PC-3 (cell line): ENCODE measurements at regions not wholly inside any gene's neighbourhood (a gene's known extent, or its start where the extent isn't known, plus 50 kb on each side); places are given as distances from the start of the nearest gene placed in this dataset.

Experiments used
- ATAC-seq: fragments of 200-7000 bp; cut with Tn5 transposase; 2 replicates; pipeline ENCODE4 v1.9.1; 2020; ENCODE audit warnings: mild to moderate bottlenecking, moderate library complexity
- BruUV-seq: library from RNA; stranded (reverse); fragments of 400-500 nt; replicated peaks from 2 replicates; lab custom pipeline; 2021; lab: Mats Ljungman, UMichigan
- CTCF ChIA-PET: fragments of 300-600 bp; sonication (Branson Sonifier 250); formaldehyde crosslinking; loops from one replicate; lab custom pipeline; 2022; ENCODE audit warnings: antibody characterized with exemption; lab: Charles Lee
- POLR2A ChIA-PET: fragments of 300-600 bp; sonication (Branson Sonifier 250); formaldehyde crosslinking; loops from one replicate; lab custom pipeline; 2022; ENCODE audit warnings: antibody characterized with exemption; ENCODE audit not compliant: unreplicated experiment; lab: Charles Lee
- DNase-seq: peaks from one replicate; pipeline ENCODE4 v3.0.0-alpha.2; 2015
- H2AFZ ChIP-seq: fragments of 300-600 bp; sonication (generic); 2 replicates; pipeline ENCODE4 v1.6.0; 2016; ENCODE audit warnings: antibody characterized with exemption, low read length
- H3F3A ChIP-seq: fragments of 300-600 bp; sonication (generic); one replicate; pipeline ENCODE4 v1.6.0; 2017; ENCODE audit warnings: antibody characterized with exemption, low read length, control low read depth, mild to moderate bottlenecking; ENCODE audit not compliant: unreplicated experiment
- H3K27ac ChIP-seq: fragments of 300-600 bp; sonication (generic); 2 replicates; pipeline ENCODE4 v1.5.1; 2016; ENCODE audit warnings: mild to moderate bottlenecking, low read length
- H3K27me3 ChIP-seq: fragments of 300-600 bp; sonication (generic); 2 replicates; pipeline ENCODE4 v1.6.1; 2016; ENCODE audit warnings: low read length, mixed read lengths
- H3K36me3 ChIP-seq: fragments of 300-600 bp; sonication (generic); 2 replicates; pipeline ENCODE4 v1.6.1; 2016; ENCODE audit warnings: low read depth, mixed run types, low read length, mixed read lengths
- H3K4me1 ChIP-seq: fragments of 300-600 bp; sonication (generic); 2 replicates; pipeline ENCODE4 v1.5.1; 2016; ENCODE audit warnings: low read length; ENCODE audit not compliant: insufficient read depth
- H3K4me2 ChIP-seq: fragments of 300-600 bp; sonication (generic); 2 replicates; pipeline ENCODE4 v1.6.0; 2016; ENCODE audit warnings: low read length
- H3K4me3 ChIP-seq: fragments of 300-600 bp; sonication (generic); 2 replicates; pipeline ENCODE4 v1.5.1; 2016; ENCODE audit warnings: mild to moderate bottlenecking, low read length, mixed read lengths
- H3K79me2 ChIP-seq: fragments of 300-600 bp; sonication (generic); 2 replicates; pipeline ENCODE4 v1.6.1; 2017; ENCODE audit warnings: low read length, mixed read lengths
- H3K9ac ChIP-seq: fragments of 300-600 bp; sonication (generic); 2 replicates; pipeline ENCODE4 v1.6.0; 2016; ENCODE audit warnings: mild to moderate bottlenecking, low read length
- H3K9me2 ChIP-seq: fragments of 300-600 bp; sonication (generic); replicated peaks from 2 replicates; pipeline ENCODE4 v1.6.1; 2016; ENCODE audit warnings: mixed run types, low read length, mixed read lengths
- H3K9me3 ChIP-seq: fragments of 300-600 bp; sonication (generic); 2 replicates; pipeline ENCODE4 v1.6.1; 2016; ENCODE audit warnings: low read length, mixed read lengths
- H4K20me1 ChIP-seq: fragments of 300-600 bp; sonication (generic); 2 replicates; pipeline ENCODE4 v1.6.1; 2016; ENCODE audit warnings: low read length, mixed read lengths
- CTCF ChIP-seq: fragments of 300-600 bp; sonication (generic); conservative IDR thresholded peaks from 2 replicates; pipeline ENCODE4 v1.5.1; 2017; ENCODE audit warnings: antibody characterized with exemption, low read depth, mild to moderate bottlenecking, low read length
- EZH2 ChIP-seq: fragments of 300-600 bp; sonication (generic); IDR thresholded peaks from one replicate; pipeline ENCODE4 v1.6.1; 2017; ENCODE audit warnings: antibody characterized with exemption, mild to moderate bottlenecking, low read length; ENCODE audit not compliant: unreplicated experiment
- EZH2phosphoT487 ChIP-seq: fragments of 300-600 bp; sonication (generic); IDR thresholded peaks from 2 replicates; pipeline ENCODE4 v1.6.1; 2018; ENCODE audit warnings: mild to moderate bottlenecking, antibody characterized with exemption, low read length, borderline replicate concordance
- intact Hi-C: fragments of 100-400 bp; cut with micrococcal nuclease; formaldehyde crosslinking; loops from 2 replicates; pipeline ENCODE4 v1.9.0; 2023

- Histone ChIP-seq H2AFZ (no peak overlapping the region), H3K4me2 (peak overlapping the region; percentile 64), H3K9me2 (no peaks in the 10 kb centered on the region), H3K4me1 (peaks cover 19% of the 10 kb centered on the region), H3F3A (no peaks in the 10 kb centered on the region), H3K4me3 (no peak overlapping the region), H3K79me2 (no peaks in the 10 kb centered on the region), H3K9ac (peak overlapping the region; percentile 2; the same call in 1 of the 2 replicates), H4K20me1 (no peaks in the 10 kb centered on the region), H3K36me3 (no peaks in the 10 kb centered on the region), H3K9me3 (no peaks in the 10 kb centered on the region), H3K27me3 (no peaks in the 10 kb centered on the region), H3K27ac (peak overlapping the region; percentile 77)
- TF ChIP-seq EZH2phosphoT487 (no peak), EZH2 (no peak), CTCF (no peak)
- ATAC-seq, result peak; percentile 81
- no TSS peak for BruUV-seq
- DNase-seq, result peak; percentile 79
- intact Hi-C loops, result loop anchor here (2.0 to 5.0 kb wide), 2 partner anchors 131 to 275 kb away; no protein-coding TSS in a partner anchor
- ChIA-PET POLR2A (no interaction called here), CTCF (no interaction called here)
Measured at GRCh38 chr4:92101737-92102172, 202.0 kb upstream of the GRID2 start.

GRCh38 chr4:92104506-92104905 lies 199.3 kb upstream of the GRID2 start:
- H3K4me2 ChIP-seq, result no peak overlapping the region
- BruUV-seq, result no TSS peak
- no peaks in the 10 kb centered on the region for H3K9me2 ChIP-seq
- H3K4me1 ChIP-seq, result peaks cover 19% of the 10 kb centered on the region
- ChIA-PET POLR2A (no interaction called here), CTCF (no interaction called here)
- H3K27me3 ChIP-seq, result no peaks in the 10 kb centered on the region
- TF ChIP-seq EZH2phosphoT487, result no peak
- TF ChIP-seq CTCF, result no peak
- TF ChIP-seq EZH2, result no peak
- H3K79me2 ChIP-seq, result no peaks in the 10 kb centered on the region
- no peaks in the 10 kb centered on the region for H3K9me3 ChIP-seq
- DNase-seq, result no peak
- H3K27ac ChIP-seq, result no peak overlapping the region
- H4K20me1 ChIP-seq, result no peaks in the 10 kb centered on the region
- no peak for ATAC-seq
- H3K4me3 ChIP-seq, result no peak overlapping the region
- H3K9ac ChIP-seq, result no peak overlapping the region
- no peak overlapping the region for H2AFZ ChIP-seq
- no peaks in the 10 kb centered on the region for H3F3A ChIP-seq
- intact Hi-C loops, result loop anchor here (5.0 kb wide), 1 partner anchor 128 kb away; no protein-coding TSS in a partner anchor
- no peaks in the 10 kb centered on the region for H3K36me3 ChIP-seq

DNA sequence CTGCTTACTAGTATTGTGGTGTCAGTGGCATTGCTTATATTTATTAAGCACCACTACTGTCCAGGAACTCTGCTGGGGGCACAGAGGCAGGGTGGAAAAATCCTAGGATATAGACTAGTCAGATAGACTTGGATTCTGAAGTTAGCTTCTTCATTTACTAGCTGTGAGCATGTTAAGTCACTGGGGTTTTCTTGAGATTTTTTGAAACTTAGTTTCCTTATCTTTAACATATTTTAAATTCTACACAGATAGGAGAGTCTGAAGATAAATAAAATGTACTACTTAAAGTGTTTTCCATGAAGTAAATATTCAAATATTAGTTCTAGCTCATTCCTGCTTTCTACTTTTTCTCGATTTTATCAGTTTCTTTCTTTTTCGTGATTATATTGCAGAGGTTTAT lies 196.9 kb upstream of the GRID2 start:
- no peaks in the 10 kb centered on the region for H4K20me1 ChIP-seq
- no peaks in the 10 kb centered on the region for H3K9me2 ChIP-seq
- H3K4me2 ChIP-seq, result no peak overlapping the region
- DNase-seq (no peak), ATAC-seq (no peak)
- H3K27me3 ChIP-seq, result no peaks in the 10 kb centered on the region
- ChIA-PET CTCF (no interaction called here), POLR2A (no interaction called here)
- BruUV-seq, result no TSS peak
- no peaks in the 10 kb centered on the region for H3K9me3 ChIP-seq
- no peak overlapping the region for H3K4me3 ChIP-seq
- intact Hi-C loops, result no loop called here
- H3K36me3 ChIP-seq, result no peaks in the 10 kb centered on the region
- no peak overlapping the region for H2AFZ ChIP-seq
- peaks cover 13% of the 10 kb centered on the region for H3K4me1 ChIP-seq
- TF ChIP-seq EZH2 (no peak), CTCF (no peak), EZH2phosphoT487 (no peak)
- no peaks in the 10 kb centered on the region for H3K79me2 ChIP-seq
- H3K9ac ChIP-seq, result no peak overlapping the region
- no peaks in the 10 kb centered on the region for H3F3A ChIP-seq
- no peak overlapping the region for H3K27ac ChIP-seq
